OCI-LY1 (cell line): ENCODE measurements at regions not wholly inside any gene's neighbourhood (a gene's known extent, or its start where the extent isn't known, plus 50 kb on each side); places are given as distances from the start of the nearest gene placed in this dataset.

Experiments used
- H2AFZ ChIP-seq: fragments of 200-600 bp; sonication (generic), shearing (Covaris generic); 2 replicates; pipeline ENCODE4 v1.6.0; 2014; ENCODE audit warnings: antibody characterized with exemption, mild to moderate bottlenecking, low read length
- H3F3A ChIP-seq: fragments of 200-600 bp; sonication (generic), shearing (Covaris generic); 2 replicates; pipeline ENCODE4 v1.6.0; 2014; ENCODE audit warnings: mild to moderate bottlenecking, antibody characterized with exemption, low read length, moderate library complexity; ENCODE audit not compliant: insufficient read depth
- H3K27ac ChIP-seq: fragments of 200-600 bp; sonication (generic); 2 replicates; pipeline ENCODE4 v1.5.1; 2014; ENCODE audit warnings: low read length, mixed run types, mild to moderate bottlenecking, low read depth; ENCODE audit not compliant: poor library complexity, severe bottlenecking
- H3K27me3 ChIP-seq: fragments of 200-600 bp; sonication (generic); 2 replicates; pipeline ENCODE4 v1.6.0; 2014; ENCODE audit warnings: antibody characterized with exemption, mild to moderate bottlenecking, low read length, moderate library complexity; ENCODE audit not compliant: insufficient read depth
- H3K36me3 ChIP-seq: fragments of 200-600 bp; sonication (generic); 2 replicates; pipeline ENCODE4 v1.6.1; 2014; ENCODE audit warnings: mild to moderate bottlenecking, antibody characterized with exemption, low read length, moderate library complexity, mixed read lengths; ENCODE audit not compliant: insufficient read depth
- H3K4me1 ChIP-seq: fragments of 200-600 bp; sonication (generic); 2 replicates; pipeline ENCODE4 v1.5.1; 2014; ENCODE audit warnings: mild to moderate bottlenecking, low read length, moderate library complexity; ENCODE audit not compliant: insufficient read depth, severe bottlenecking
- H3K4me2 ChIP-seq: fragments of 200-600 bp; sonication (generic), shearing (Covaris generic); 2 replicates; pipeline ENCODE4 v1.6.1; 2014; ENCODE audit warnings: low read length
- H3K4me3 ChIP-seq: fragments of 200-600 bp; sonication (generic); 2 replicates; pipeline ENCODE4 v1.5.1; 2014; ENCODE audit warnings: low read length, low read depth, mild to moderate bottlenecking, mixed read lengths; ENCODE audit not compliant: poor library complexity, severe bottlenecking
- H3K79me2 ChIP-seq: fragments of 200-600 bp; shearing (Covaris generic); 2 replicates; pipeline ENCODE4 v1.6.1; 2016; ENCODE audit warnings: mixed run types, low read length, mixed read lengths; ENCODE audit not compliant: insufficient read depth
- H3K9ac ChIP-seq: fragments of 200-600 bp; sonication (generic), shearing (Covaris generic); 2 replicates; pipeline ENCODE4 v1.6.1; 2014; ENCODE audit warnings: mild to moderate bottlenecking, low read length, mixed read lengths
- H3K9me2 ChIP-seq: fragments of 200-600 bp; sonication (generic), shearing (Covaris generic); 2 replicates; pipeline ENCODE4 v1.6.1; 2014; ENCODE audit warnings: low read depth, mild to moderate bottlenecking, low read length, mixed read lengths
- H3K9me3 ChIP-seq: fragments of 200-600 bp; shearing (Covaris generic); 2 replicates; pipeline ENCODE4 v1.6.1; 2014; ENCODE audit warnings: low read length, mixed read lengths
- H4K20me1 ChIP-seq: fragments of 200-600 bp; sonication (generic), shearing (Covaris generic); 2 replicates; pipeline ENCODE4 v1.6.0; 2016; ENCODE audit warnings: mild to moderate bottlenecking, low read length; ENCODE audit not compliant: insufficient read depth
- CTCF ChIP-seq: fragments of 200-600 bp; sonication (generic), shearing (Covaris generic); IDR thresholded peaks from 2 replicates; pipeline ENCODE4 v1.5.1; 2017; ENCODE audit warnings: mild to moderate bottlenecking, antibody characterized with exemption, low read length, moderate library complexity, mixed read lengths
- EZH2 ChIP-seq: fragments of 200-600 bp; sonication (generic), shearing (Covaris generic); IDR thresholded peaks from 2 replicates; pipeline ENCODE4 v1.8.0; 2017; ENCODE audit warnings: borderline replicate concordance, mixed run types, mild to moderate bottlenecking, antibody characterized with exemption, low read length, moderate library complexity, mixed read lengths

- H3K9me3 ChIP-seq = no peaks in the 10 kb centered on the region
- H4K20me1 ChIP-seq = no peaks in the 10 kb centered on the region
- no peaks in the 10 kb centered on the region for H3K4me1 ChIP-seq
- H2AFZ ChIP-seq = no peak overlapping the region
- no peak for TF ChIP-seq CTCF
- no peaks in the 10 kb centered on the region for H3K27me3 ChIP-seq
- H3K9ac ChIP-seq = no peak overlapping the region
- H3K9me2 ChIP-seq = no peaks in the 10 kb centered on the region
- no peak overlapping the region for H3K27ac ChIP-seq
- no peaks in the 10 kb centered on the region for H3K79me2 ChIP-seq
- no peak overlapping the region for H3K4me2 ChIP-seq
- H3F3A ChIP-seq = no peaks in the 10 kb centered on the region
- no peaks in the 10 kb centered on the region for H3K36me3 ChIP-seq
- no peak overlapping the region for H3K4me3 ChIP-seq
Measured at GRCh38 chr22:48739348-48740085, 1088.2 kb downstream of the BRD1 start.

DNA sequence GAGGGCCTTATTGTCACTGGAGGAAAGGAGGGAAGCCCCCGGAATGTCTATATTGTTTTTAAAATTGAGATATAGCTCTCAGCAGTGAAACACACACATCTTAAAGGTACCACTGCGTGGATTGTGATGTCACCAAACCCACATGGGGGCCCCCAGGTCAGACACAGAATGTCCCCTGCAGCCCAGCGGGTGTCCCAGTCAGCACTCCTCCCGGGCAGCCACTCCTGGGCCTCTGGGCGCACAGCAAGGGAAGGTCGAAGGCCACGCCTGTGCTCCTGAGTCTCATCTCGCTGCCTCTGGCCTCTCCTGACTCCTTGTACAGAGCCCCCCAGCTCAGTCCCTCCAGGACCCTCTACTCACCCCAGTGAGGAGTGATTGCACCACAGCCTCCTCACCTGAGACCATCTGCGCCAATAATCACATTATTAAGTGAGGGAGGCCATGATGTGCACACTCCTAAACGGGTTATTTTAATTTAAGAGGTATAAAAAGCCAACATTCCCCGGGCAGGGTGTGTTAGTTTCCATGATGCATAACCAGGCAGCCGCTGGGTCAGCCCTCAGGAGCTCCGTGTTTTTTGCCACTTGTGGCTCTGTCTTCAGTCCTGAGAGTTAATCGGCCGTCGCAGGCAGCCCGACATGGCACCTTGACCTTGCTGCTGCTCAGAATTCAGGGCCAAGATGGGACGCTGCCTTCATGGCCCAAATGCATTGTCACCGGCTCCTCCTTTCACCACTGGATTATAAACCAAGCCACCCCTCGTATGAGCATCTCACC is 1089.3 kb downstream of the BRD1 start:
- Histone ChIP-seq H3K9me3 (no peaks in the 10 kb centered on the region), H2AFZ (no peak overlapping the region)
- no peak for TF ChIP-seq CTCF
- TF ChIP-seq EZH2 = no peak

GRCh38 chr22:48737461-48738203 is 1090.0 kb downstream of the BRD1 start:
- no peaks in the 10 kb centered on the region for H3K27me3 ChIP-seq
- H3K9me3 ChIP-seq = no peaks in the 10 kb centered on the region
- H3K27ac ChIP-seq = no peak overlapping the region
- H3K9me2 ChIP-seq = no peaks in the 10 kb centered on the region
- H3F3A ChIP-seq = no peaks in the 10 kb centered on the region
- H3K4me1 ChIP-seq = no peaks in the 10 kb centered on the region
- no peak overlapping the region for H3K9ac ChIP-seq
- H4K20me1 ChIP-seq = no peaks in the 10 kb centered on the region
- no peak overlapping the region for H3K4me2 ChIP-seq
- H2AFZ ChIP-seq = no peak overlapping the region
- TF ChIP-seq EZH2 (no peak), CTCF (no peak)
- no peaks in the 10 kb centered on the region for H3K79me2 ChIP-seq
- no peaks in the 10 kb centered on the region for H3K36me3 ChIP-seq
- no peak overlapping the region for H3K4me3 ChIP-seq

More for the DNA sequence above, 1089.3 kb downstream of the BRD1 start:
- Histone ChIP-seq H3K79me2 (no peaks in the 10 kb centered on the region), H3F3A (no peaks in the 10 kb centered on the region), H3K27me3 (no peaks in the 10 kb centered on the region), H3K36me3 (no peaks in the 10 kb centered on the region), H3K9ac (no peak overlapping the region), H3K4me1 (no peaks in the 10 kb centered on the region), H4K20me1 (no peaks in the 10 kb centered on the region), H3K4me3 (no peak overlapping the region), H3K27ac (no peak overlapping the region), H3K4me2 (no peak overlapping the region), H3K9me2 (no peaks in the 10 kb centered on the region)
